GM12878 (cell line): ENCODE measurements at regions not wholly inside any gene's neighbourhood (a gene's known extent, or its start where the extent isn't known, plus 50 kb on each side); places are given as distances from the start of the nearest gene placed in this dataset.

Experiments
- ATAC-seq: fragments of 200-7000 bp; cut with Tn5 transposase; 3 replicates; pipeline ENCODE4 v1.9.1; 2020; ENCODE audit warnings: mild to moderate bottlenecking, moderate library complexity
- BruUV-seq: library from RNA; stranded (reverse); fragments of 400-500 nt; replicated peaks from 2 replicates; lab custom pipeline; 2021; lab: Mats Ljungman, UMichigan
- CTCF ChIA-PET: fragments of 300-600 bp; sonication (Branson Sonifier 250); formaldehyde crosslinking; extraction: SDS; loops from one replicate; lab custom pipeline; 2021; ENCODE audit warnings: inconsistent platforms; lab: Yijun Ruan, JAX
- POLR2A ChIA-PET: fragments of 350-600 bp; formaldehyde crosslinking; extraction: SDS; loops from one replicate; lab custom pipeline; 2021; ENCODE audit warnings: inconsistent platforms; lab: Charles Lee
- RAD21 ChIA-PET: fragments of 300-600 bp; sonication (Branson Sonifier 250); formaldehyde crosslinking; loops from one replicate; lab custom pipeline; 2023; ENCODE audit warnings: antibody characterized with exemption; ENCODE audit not compliant: unreplicated experiment; lab: Charles Lee
- SMC1A ChIA-PET: fragments of 300-600 bp; sonication (Branson Sonifier 250); formaldehyde crosslinking; loops from one replicate; lab custom pipeline; 2023; ENCODE audit not compliant: unreplicated experiment, uncharacterized antibody; lab: Charles Lee
- DNase-seq: peaks from one replicate; pipeline ENCODE4 v3.0.0-alpha.2; 2011; ENCODE audit warnings: low read depth, low spot score
- FAIRE-seq: peaks from 3 replicates; lab custom pipeline; 2011; peaks lifted over from hg19 to GRCh38; lab: Jason Lieb, UNC
- H2AFZ ChIP-seq: 2 replicates; pipeline ENCODE4 v1.6.0; 2011; ENCODE audit warnings: low read depth, low read length, control low read depth; ENCODE audit not compliant: control insufficient read depth
- H3K27ac ChIP-seq: 2 replicates; pipeline ENCODE4 v1.5.1; 2011; ENCODE audit warnings: control low read depth; ENCODE audit not compliant: control insufficient read depth, insufficient read depth
- H3K27me3 ChIP-seq, 2 experiments: replicated peaks in 1 of 2; 2 replicates each; pipeline versions ENCODE4 v1.6.0 to v1.6.1; 2011; ENCODE audit warnings: low read length in 1 of 2; ENCODE audit not compliant: control insufficient read depth in 2 of 2, insufficient read depth in 2 of 2
- H3K36me3 ChIP-seq, 2 experiments: 2 replicates each; pipeline ENCODE4 v1.5.1; 2011; ENCODE audit warnings: low read length in 1 of 2; ENCODE audit not compliant: control insufficient read depth in 2 of 2, insufficient read depth in 2 of 2
- H3K4me1 ChIP-seq: 2 replicates; pipeline ENCODE4 v1.6.1; 2011; ENCODE audit warnings: mild to moderate bottlenecking, low read length, moderate library complexity, mixed read lengths; ENCODE audit not compliant: control insufficient read depth, insufficient read depth
- H3K4me2 ChIP-seq: 2 replicates; pipeline ENCODE4 v1.6.0; 2011; ENCODE audit warnings: control low read depth; ENCODE audit not compliant: control insufficient read depth, insufficient read depth
- H3K4me3 ChIP-seq: fragments of 200-600 bp; sonication (generic); 2 replicates; pipeline ENCODE4 v1.5.1; 2016
- H3K79me2 ChIP-seq: 2 replicates; pipeline ENCODE4 v1.6.0; 2011; ENCODE audit warnings: low read length; ENCODE audit not compliant: control insufficient read depth, insufficient read depth
- H3K9ac ChIP-seq: 2 replicates; pipeline ENCODE4 v1.8.0; 2011; ENCODE audit warnings: low read length, control low read depth, mixed read lengths; ENCODE audit not compliant: control insufficient read depth, insufficient read depth
- H3K9me3 ChIP-seq: replicated peaks from 3 replicates; pipeline ENCODE4 v1.5.1; 2011; ENCODE audit warnings: mild to moderate bottlenecking, low read length; ENCODE audit not compliant: control insufficient read depth, insufficient read depth
- H4K20me1 ChIP-seq: 2 replicates; pipeline ENCODE4 v1.6.0; 2011; ENCODE audit not compliant: control insufficient read depth, insufficient read depth
- GATAD2B ChIP-seq: fragments of 450-650 bp; conservative IDR thresholded peaks from 2 replicates; pipeline ENCODE4 v1.6.1; 2017; ENCODE audit warnings: low read depth, mild to moderate bottlenecking, moderate library complexity
- TBL1XR1 ChIP-seq: IDR thresholded peaks from 2 replicates; pipeline ENCODE4 v1.6.1; 2012; ENCODE audit warnings: low read depth, low read length, improper control_type of control experiment
- TCF12 ChIP-seq: IDR thresholded peaks from 2 replicates; pipeline ENCODE4 v1.6.1; 2011; ENCODE audit warnings: low read depth, mild to moderate bottlenecking, low read length
- WGBS: methylation state at CpG from one replicate; pipeline ENCODE4 v1.1.6; 2016; ENCODE audit warnings: low lambda C conversion rate; ENCODE audit not compliant: insufficient replicate concordance, insufficient coverage; ENCODE audit errors: missing lambda C conversion rate; 5-methylcytosine and 5-hydroxymethylcytosine counted together
- in situ Hi-C: fragments of 300-500 bp; cut with MboI; formaldehyde crosslinking; loops from 9 replicates; pipeline ENCODE4 v1.14.3; 2018; ENCODE audit warnings: mixed read lengths
- intact Hi-C: fragments of 100-400 bp; cut with micrococcal nuclease; formaldehyde crosslinking; loops from one replicate; pipeline ENCODE4 v1.14.2; 2022; ENCODE audit not compliant: unreplicated experiment
- TF ChIP-seq, protein P1 (sequence below): fragments of 150-350 bp; IDR thresholded peaks from 2 replicates; pipeline ENCODE4 v1.6.1; 2016; ENCODE audit warnings: low read depth, low read length
- TF ChIP-seq, protein P2 (sequence below): fragments of 450-650 bp; formaldehyde crosslinking; IDR thresholded peaks from 2 replicates; pipeline ENCODE4 v1.5.0; 2022; ENCODE audit warnings: mild to moderate bottlenecking, missing genetic modification characterization

DNA sequence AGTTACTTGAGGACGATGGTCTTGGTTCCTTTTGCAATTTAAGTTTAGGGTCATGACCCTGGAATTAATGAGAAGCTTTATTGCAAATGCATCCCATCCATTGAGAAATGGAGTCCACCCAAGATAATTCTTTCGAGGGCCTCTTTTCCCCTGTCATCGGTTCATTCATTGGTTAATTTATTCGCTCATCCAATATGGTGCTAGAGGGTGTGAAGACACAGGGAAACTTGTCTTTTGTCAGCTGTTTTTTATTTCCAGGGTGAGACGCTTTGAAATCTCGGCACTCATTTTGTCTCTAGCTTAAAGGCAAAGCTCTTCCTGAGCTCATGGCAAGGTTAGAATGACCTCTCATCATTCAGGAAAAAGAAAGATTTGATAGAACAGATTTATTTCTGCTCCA is 464.2 kb upstream of the EEF2KMT start:
- ATAC-seq (no peak), DNase-seq (no peak), FAIRE-seq (no peak)
- intact Hi-C loops: no loop called here
- Histone ChIP-seq H3K79me2 (no peaks in the 10 kb centered on the region), H3K9me3 (no peaks in the 10 kb centered on the region; the same call in 2 of the 3 replicates), H3K27ac (no peak overlapping the region), H3K27me3 (no peaks in the 10 kb centered on the region), H3K9ac (no peak overlapping the region), H3K4me1 (no peaks in the 10 kb centered on the region), H4K20me1 (no peaks in the 10 kb centered on the region), H3K36me3 (no peaks in the 10 kb centered on the region), H2AFZ (no peak overlapping the region), H3K4me3 (no peak overlapping the region), H3K4me2 (no peak overlapping the region)
- SMC1A ChIA-PET: interaction anchor here (0.6 kb wide), 1 partner anchor 21 kb away, joined by 3 read pairs; no protein-coding TSS in a partner anchor
- TF ChIP-seq, protein P1, sequence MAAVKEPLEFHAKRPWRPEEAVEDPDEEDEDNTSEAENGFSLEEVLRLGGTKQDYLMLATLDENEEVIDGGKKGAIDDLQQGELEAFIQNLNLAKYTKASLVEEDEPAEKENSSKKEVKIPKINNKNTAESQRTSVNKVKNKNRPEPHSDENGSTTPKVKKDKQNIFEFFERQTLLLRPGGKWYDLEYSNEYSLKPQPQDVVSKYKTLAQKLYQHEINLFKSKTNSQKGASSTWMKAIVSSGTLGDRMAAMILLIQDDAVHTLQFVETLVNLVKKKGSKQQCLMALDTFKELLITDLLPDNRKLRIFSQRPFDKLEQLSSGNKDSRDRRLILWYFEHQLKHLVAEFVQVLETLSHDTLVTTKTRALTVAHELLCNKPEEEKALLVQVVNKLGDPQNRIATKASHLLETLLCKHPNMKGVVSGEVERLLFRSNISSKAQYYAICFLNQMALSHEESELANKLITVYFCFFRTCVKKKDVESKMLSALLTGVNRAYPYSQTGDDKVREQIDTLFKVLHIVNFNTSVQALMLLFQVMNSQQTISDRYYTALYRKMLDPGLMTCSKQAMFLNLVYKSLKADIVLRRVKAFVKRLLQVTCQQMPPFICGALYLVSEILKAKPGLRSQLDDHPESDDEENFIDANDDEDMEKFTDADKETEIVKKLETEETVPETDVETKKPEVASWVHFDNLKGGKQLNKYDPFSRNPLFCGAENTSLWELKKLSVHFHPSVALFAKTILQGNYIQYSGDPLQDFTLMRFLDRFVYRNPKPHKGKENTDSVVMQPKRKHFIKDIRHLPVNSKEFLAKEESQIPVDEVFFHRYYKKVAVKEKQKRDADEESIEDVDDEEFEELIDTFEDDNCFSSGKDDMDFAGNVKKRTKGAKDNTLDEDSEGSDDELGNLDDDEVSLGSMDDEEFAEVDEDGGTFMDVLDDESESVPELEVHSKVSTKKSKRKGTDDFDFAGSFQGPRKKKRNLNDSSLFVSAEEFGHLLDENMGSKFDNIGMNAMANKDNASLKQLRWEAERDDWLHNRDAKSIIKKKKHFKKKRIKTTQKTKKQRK: no peak
- no peak for TF ChIP-seq TBL1XR1
- 11% methylated on average over 6 of the region's 6 CpGs for WGBS
- no TSS peak for BruUV-seq
- CTCF ChIA-PET: no interaction called here
- RAD21 ChIA-PET: no interaction called here
- POLR2A ChIA-PET: no interaction called here
- in situ Hi-C loops: no loop called here

DNA sequence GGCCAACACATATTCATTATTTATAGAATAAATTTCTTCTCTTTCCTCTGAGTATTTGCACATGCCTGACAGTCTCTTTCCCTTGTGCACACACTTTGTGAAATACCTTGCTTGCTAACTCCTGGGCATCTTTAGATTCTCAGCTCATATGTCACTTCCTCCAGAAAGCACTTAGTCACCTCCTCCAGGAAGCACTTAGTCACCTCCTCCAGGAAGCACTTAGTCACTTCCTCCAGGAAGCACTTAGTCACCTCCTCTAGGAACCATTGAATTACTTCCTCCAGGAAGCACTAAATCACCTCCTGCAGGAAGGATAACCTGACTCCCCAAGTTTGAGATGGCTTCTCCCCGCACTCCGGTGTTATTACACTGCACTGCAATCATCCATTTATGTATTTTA is 462.5 kb upstream of the EEF2KMT start:
- H3K4me1 ChIP-seq: no peaks in the 10 kb centered on the region
- BruUV-seq: no TSS peak
- FAIRE-seq: no peak
- ChIA-PET SMC1A (no interaction called here), CTCF (no interaction called here), POLR2A (no interaction called here), RAD21 (no interaction called here)
- H3K9ac ChIP-seq: no peak overlapping the region
- no peaks in the 10 kb centered on the region for H3K79me2 ChIP-seq
- WGBS: 47% methylated on average over 1 of the region's 2 CpGs
- intact Hi-C loops (no loop called here), in situ Hi-C loops (no loop called here)
- H3K27me3 ChIP-seq: no peaks in the 10 kb centered on the region
- H3K27ac ChIP-seq: no peak overlapping the region
- no peaks in the 10 kb centered on the region for H4K20me1 ChIP-seq
- no peak for ATAC-seq
- no peaks in the 10 kb centered on the region; the same call in 2 of the 3 replicates for H3K9me3 ChIP-seq
- H3K4me3 ChIP-seq: no peak overlapping the region
- H3K36me3 ChIP-seq: no peaks in the 10 kb centered on the region
- H2AFZ ChIP-seq: no peak overlapping the region
- no peak overlapping the region for H3K4me2 ChIP-seq
- DNase-seq: no peak
- TF ChIP-seq, protein P2, sequence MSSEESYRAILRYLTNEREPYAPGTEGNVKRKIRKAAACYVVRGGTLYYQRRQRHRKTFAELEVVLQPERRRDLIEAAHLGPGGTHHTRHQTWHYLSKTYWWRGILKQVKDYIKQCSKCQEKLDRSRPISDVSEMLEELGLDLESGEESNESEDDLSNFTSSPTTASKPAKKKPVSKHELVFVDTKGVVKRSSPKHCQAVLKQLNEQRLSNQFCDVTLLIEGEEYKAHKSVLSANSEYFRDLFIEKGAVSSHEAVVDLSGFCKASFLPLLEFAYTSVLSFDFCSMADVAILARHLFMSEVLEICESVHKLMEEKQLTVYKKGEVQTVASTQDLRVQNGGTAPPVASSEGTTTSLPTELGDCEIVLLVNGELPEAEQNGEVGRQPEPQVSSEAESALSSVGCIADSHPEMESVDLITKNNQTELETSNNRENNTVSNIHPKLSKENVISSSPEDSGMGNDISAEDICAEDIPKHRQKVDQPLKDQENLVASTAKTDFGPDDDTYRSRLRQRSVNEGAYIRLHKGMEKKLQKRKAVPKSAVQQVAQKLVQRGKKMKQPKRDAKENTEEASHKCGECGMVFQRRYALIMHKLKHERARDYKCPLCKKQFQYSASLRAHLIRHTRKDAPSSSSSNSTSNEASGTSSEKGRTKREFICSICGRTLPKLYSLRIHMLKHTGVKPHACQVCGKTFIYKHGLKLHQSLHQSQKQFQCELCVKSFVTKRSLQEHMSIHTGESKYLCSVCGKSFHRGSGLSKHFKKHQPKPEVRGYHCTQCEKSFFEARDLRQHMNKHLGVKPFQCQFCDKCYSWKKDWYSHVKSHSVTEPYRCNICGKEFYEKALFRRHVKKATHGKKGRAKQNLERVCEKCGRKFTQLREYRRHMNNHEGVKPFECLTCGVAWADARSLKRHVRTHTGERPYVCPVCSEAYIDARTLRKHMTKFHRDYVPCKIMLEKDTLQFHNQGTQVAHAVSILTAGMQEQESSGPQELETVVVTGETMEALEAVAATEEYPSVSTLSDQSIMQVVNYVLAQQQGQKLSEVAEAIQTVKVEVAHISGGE (CRISPR knock-in tag): no peak
- TF ChIP-seq TCF12 (no peak), GATAD2B (no peak)
